ENCODE measurements at regions not wholly inside any gene's neighbourhood (a gene's known extent, or its start where the extent isn't known, plus 50 kb on each side); places are given as distances from the start of the nearest gene placed in this dataset.

GRCh38 chr1:219385787-219386427, 212.2 kb downstream of the LYPLAL1 start:
- Histone ChIP-seq H3K4me1 (no peaks in the 10 kb centered on the region), H3K9me3 (no peaks in the 10 kb centered on the region), H3K4me3 (no peak overlapping the region), H3K27me3 (no peaks in the 10 kb centered on the region), H3K36me3 (no peaks in the 10 kb centered on the region), H3K27ac (no peak overlapping the region)
- TF ChIP-seq POLR2A (IDR thresholded peaks at IDR 0.05) (no peak), CTCF (IDR thresholded peaks at IDR 0.05) (peak in 3 of 4 experiments; percentile 20 to 56 (median 21))
- DNase-seq, result no peak
- WGBS, 2 donors, result 62 to 76% methylated on average over 3 of the region's 3 CpGs
- intact Hi-C loops (cut with DNase I), result no loop called here

- no peaks in the 10 kb centered on the region for H3K4me1 ChIP-seq
- H3K27me3 ChIP-seq, result no peaks in the 10 kb centered on the region
- DNase-seq, result no peak
- no peak overlapping the region for H3K4me3 ChIP-seq
- TF ChIP-seq POLR2A (IDR thresholded peaks at IDR 0.05), result no peak
- TF ChIP-seq POLR2AphosphoS5 (IDR thresholded peaks at IDR 0.05), result no peak
- TF ChIP-seq EP300 (IDR thresholded peaks at IDR 0.05), result no peak
- no peak for TF ChIP-seq CTCF (IDR thresholded peaks at IDR 0.05)
- H3K36me3 ChIP-seq, result no peaks in the 10 kb centered on the region
- H3K27ac ChIP-seq, result no peak overlapping the region
- H3K9me3 ChIP-seq, result no peaks in the 10 kb centered on the region
- intact Hi-C loops (cut with DNase I), result no loop called here
These were observed 209.6 kb downstream of the LYPLAL1 start for GRCh38 chr1:219383281-219383680.

GRCh38 chr1:219381396-219381795, 207.7 kb downstream of the LYPLAL1 start:
- intact Hi-C loops (cut with DNase I), result no loop called here
- 87 to 96% methylated on average over 1 of the region's 1 CpG for WGBS, 2 donors
- TF ChIP-seq CTCF (IDR thresholded peaks at IDR 0.05), result no peak
- TF ChIP-seq POLR2A (IDR thresholded peaks at IDR 0.05), result no peak
- TF ChIP-seq EP300 (IDR thresholded peaks at IDR 0.05), result no peak
- no peak for TF ChIP-seq POLR2AphosphoS5 (IDR thresholded peaks at IDR 0.05)

GRCh38 chr1:219380463-219380862, 206.8 kb downstream of the LYPLAL1 start:
- no peaks in the 10 kb centered on the region for H3K9me3 ChIP-seq
- 83 to 88% methylated on average over 5 of the region's 5 CpGs for WGBS, 2 donors
- intact Hi-C loops (cut with DNase I), result no loop called here
- H3K27me3 ChIP-seq, result no peaks in the 10 kb centered on the region
- no peaks in the 10 kb centered on the region for H3K36me3 ChIP-seq
- no peak overlapping the region for H3K4me3 ChIP-seq
- no peak for TF ChIP-seq CTCF (IDR thresholded peaks at IDR 0.05)
- TF ChIP-seq POLR2AphosphoS5 (IDR thresholded peaks at IDR 0.05), result no peak
- TF ChIP-seq EP300 (IDR thresholded peaks at IDR 0.05), result no peak
- no peak for TF ChIP-seq POLR2A (IDR thresholded peaks at IDR 0.05)
- DNase-seq, result no peak
- H3K27ac ChIP-seq, result no peak overlapping the region
- H3K4me1 ChIP-seq, result no peaks in the 10 kb centered on the region

More at GRCh38 chr1:219381396-219381795, 207.7 kb downstream of the LYPLAL1 start:
- no peak for DNase-seq
- no peaks in the 10 kb centered on the region for H3K9me3 ChIP-seq
- no peaks in the 10 kb centered on the region for H3K27me3 ChIP-seq
- H3K4me1 ChIP-seq, result no peaks in the 10 kb centered on the region
- no peaks in the 10 kb centered on the region for H3K36me3 ChIP-seq
- H3K27ac ChIP-seq, result no peak overlapping the region
- no peak overlapping the region for H3K4me3 ChIP-seq

- 60 to 76% methylated on average over 2 of the region's 2 CpGs for WGBS, 2 donors
- no peaks in the 10 kb centered on the region for H3K36me3 ChIP-seq
- no peaks in the 10 kb centered on the region for H3K27me3 ChIP-seq
- no peaks in the 10 kb centered on the region for H3K9me3 ChIP-seq
- H3K4me3 ChIP-seq, result no peak overlapping the region
- TF ChIP-seq POLR2AphosphoS5 (IDR thresholded peaks at IDR 0.05), result no peak
- no peak for TF ChIP-seq POLR2A (IDR thresholded peaks at IDR 0.05)
- TF ChIP-seq CTCF (IDR thresholded peaks at IDR 0.05), result no peak
- TF ChIP-seq EP300 (IDR thresholded peaks at IDR 0.05), result no peak
- intact Hi-C loops (cut with DNase I), result no loop called here
- no peak overlapping the region for H3K27ac ChIP-seq
- no peak for DNase-seq
- no peaks in the 10 kb centered on the region for H3K4me1 ChIP-seq
These were observed 206.0 kb downstream of the LYPLAL1 start for GRCh38 chr1:219379691-219380090.

Data from sigmoid colon (tissue), 6 donors.